ENCODE measurements at regions not wholly inside any gene's neighbourhood (a gene's known extent, or its start where the extent isn't known, plus 50 kb on each side); places are given as distances from the start of the nearest gene placed in this dataset.

GRCh38 chr2:137893145-137893544 is 71.1 kb upstream of the HNMT start:
- H3K79me2 ChIP-seq (ENCODE audit: insufficient read depth, low read length): no peaks in the 10 kb centered on the region
- H3K9me2 ChIP-seq (replicated peaks; ENCODE audit: insufficient read depth, low read length): no peaks in the 10 kb centered on the region
- no peak overlapping the region for H3K4me3 ChIP-seq (ENCODE audit: insufficient read depth, low read length, poor library complexity, severe bottlenecking)
- H3K27me3 ChIP-seq (ENCODE audit: low read length): no peaks in the 10 kb centered on the region
- no peak overlapping the region for H3K4me2 ChIP-seq (ENCODE audit: low read depth, low read length, poor library complexity, severe bottlenecking)
- TF ChIP-seq EZH2phosphoT487 (conservative IDR thresholded peaks at IDR 0.05; ENCODE audit: low read length) (no peak), CTCF (IDR thresholded peaks at IDR 0.05; ENCODE audit: insufficient read depth, low read length, poor library complexity, severe bottlenecking) (no peak)
- no peaks in the 10 kb centered on the region for H3F3A ChIP-seq (ENCODE audit: insufficient read depth)
- H3K9ac ChIP-seq (ENCODE audit: low read length): no peak overlapping the region
- H3K9me3 ChIP-seq (ENCODE audit: insufficient read depth, low read length): no peaks in the 10 kb centered on the region
- H3K36me3 ChIP-seq (ENCODE audit: low read length): no peaks in the 10 kb centered on the region
- no peak overlapping the region for H3K27ac ChIP-seq (ENCODE audit: low read depth, low read length)
- no peak overlapping the region for H2AFZ ChIP-seq (ENCODE audit: low read depth, low read length, severe bottlenecking)
- no peaks in the 10 kb centered on the region for H4K20me1 ChIP-seq (ENCODE audit: low read depth, low read length)

GRCh38 chr2:137896467-137896866 is 67.8 kb upstream of the HNMT start:
- Histone ChIP-seq H4K20me1 (ENCODE audit: low read depth, low read length) (no peaks in the 10 kb centered on the region), H3K4me3 (ENCODE audit: insufficient read depth, low read length, poor library complexity, severe bottlenecking) (no peak overlapping the region), H3K4me2 (ENCODE audit: low read depth, low read length, poor library complexity, severe bottlenecking) (no peak overlapping the region), H3K9ac (ENCODE audit: low read length) (no peak overlapping the region), H3K9me3 (ENCODE audit: insufficient read depth, low read length) (no peaks in the 10 kb centered on the region), H3K27me3 (ENCODE audit: low read length) (no peaks in the 10 kb centered on the region), H3K79me2 (ENCODE audit: insufficient read depth, low read length) (no peaks in the 10 kb centered on the region), H3F3A (ENCODE audit: insufficient read depth) (no peaks in the 10 kb centered on the region), H3K36me3 (ENCODE audit: low read length) (no peaks in the 10 kb centered on the region), H3K9me2 (replicated peaks; ENCODE audit: insufficient read depth, low read length) (no peaks in the 10 kb centered on the region), H3K27ac (ENCODE audit: low read depth, low read length) (no peak overlapping the region), H2AFZ (ENCODE audit: low read depth, low read length, severe bottlenecking) (no peak overlapping the region)
- TF ChIP-seq CTCF (IDR thresholded peaks at IDR 0.05; ENCODE audit: insufficient read depth, low read length, poor library complexity, severe bottlenecking) (no peak), EZH2phosphoT487 (conservative IDR thresholded peaks at IDR 0.05; ENCODE audit: low read length) (no peak)

GRCh38 chr2:137897082-137897481 is 67.2 kb upstream of the HNMT start:
- no peak overlapping the region for H2AFZ ChIP-seq (ENCODE audit: low read depth, low read length, severe bottlenecking)
- H3K36me3 ChIP-seq (ENCODE audit: low read length): no peaks in the 10 kb centered on the region
- H3K9me3 ChIP-seq (ENCODE audit: insufficient read depth, low read length): no peaks in the 10 kb centered on the region
- H3K27ac ChIP-seq (ENCODE audit: low read depth, low read length): no peak overlapping the region
- H3K4me3 ChIP-seq (ENCODE audit: insufficient read depth, low read length, poor library complexity, severe bottlenecking): no peak overlapping the region
- no peaks in the 10 kb centered on the region for H3K9me2 ChIP-seq (replicated peaks; ENCODE audit: insufficient read depth, low read length)
- no peak overlapping the region for H3K9ac ChIP-seq (ENCODE audit: low read length)
- H3K27me3 ChIP-seq (ENCODE audit: low read length): no peaks in the 10 kb centered on the region
- TF ChIP-seq EZH2phosphoT487 (conservative IDR thresholded peaks at IDR 0.05; ENCODE audit: low read length) (no peak), CTCF (IDR thresholded peaks at IDR 0.05; ENCODE audit: insufficient read depth, low read length, poor library complexity, severe bottlenecking) (no peak)
- no peak overlapping the region for H3K4me2 ChIP-seq (ENCODE audit: low read depth, low read length, poor library complexity, severe bottlenecking)
- no peaks in the 10 kb centered on the region for H3F3A ChIP-seq (ENCODE audit: insufficient read depth)
- no peaks in the 10 kb centered on the region for H3K79me2 ChIP-seq (ENCODE audit: insufficient read depth, low read length)
- no peaks in the 10 kb centered on the region for H4K20me1 ChIP-seq (ENCODE audit: low read depth, low read length)
